OCI-M1 (cell line): ENCODE measurements at regions not wholly inside any gene's neighbourhood (a gene's known extent, or its start where the extent isn't known, plus 50 kb on each side); places are given as distances from the start of the nearest gene placed in this dataset.

ENCODE experiments used
- DNase-seq: peaks from one replicate; lab custom pipeline; 2025; lab: John Stamatoyannopoulos, UW

GRCh38 chr5:73228052-73228451, 55.1 kb downstream of the TMEM174 start:
- no peak for DNase-seq
